H1 (cell line): ENCODE measurements at regions not wholly inside any gene's neighbourhood (a gene's known extent, or its start where the extent isn't known, plus 50 kb on each side); places are given as distances from the start of the nearest gene placed in this dataset.

Source experiments
- CEBPB ChIP-seq: IDR thresholded peaks from 2 replicates; pipeline ENCODE4 v1.6.1; 2012; ENCODE audit warnings: low read depth, low read length
- EGR1 ChIP-seq: IDR thresholded peaks from 2 replicates; pipeline ENCODE4 v1.6.1; 2011; ENCODE audit warnings: low read depth, low read length, borderline replicate concordance
- EP300 ChIP-seq, 2 experiments: IDR thresholded peaks; 1 replicate in 1 of 2; 2 replicates in 1 of 2; pipeline ENCODE4 v1.6.1; 2011 to 2012; ENCODE audit warnings: low read depth in 2 of 2, low read length in 2 of 2, mild to moderate bottlenecking in 2 of 2, borderline replicate concordance in 1 of 2, inconsistent platforms in 1 of 2, moderate library complexity in 1 of 2
- EZH2 ChIP-seq: fragments of 200-600 bp; sonication (generic); IDR thresholded peaks from 2 replicates; pipeline ENCODE4 v1.7.1; 2012; ENCODE audit warnings: low read depth, mild to moderate bottlenecking, moderate library complexity, low read length, inconsistent platforms; ENCODE audit not compliant: severe bottlenecking
- JUND ChIP-seq: IDR thresholded peaks from 2 replicates; pipeline ENCODE4 v1.6.1; 2011; ENCODE audit warnings: mild to moderate bottlenecking, improper control_type of control experiment, low read length
- POLR2A ChIP-seq, 2 experiments: IDR thresholded peaks; 1 replicate in 1 of 2; 2 replicates in 1 of 2; pipeline ENCODE4 v1.6.1; 2011; ENCODE audit warnings: low read depth in 2 of 2, low read length in 2 of 2, mild to moderate bottlenecking in 2 of 2; ENCODE audit errors: control extremely low read depth in 1 of 2
- POLR2AphosphoS5 ChIP-seq: IDR thresholded peaks from 2 replicates; pipeline ENCODE4 v1.6.1; 2011; ENCODE audit warnings: low read depth, low read length
- RFX5 ChIP-seq: IDR thresholded peaks from 2 replicates; pipeline ENCODE4 v1.6.1; 2011; ENCODE audit warnings: low read depth, low read length, improper control_type of control experiment, borderline replicate concordance
- TAF7 ChIP-seq: optimal IDR thresholded peaks from 2 replicates; pipeline ENCODE3; 2011; ENCODE audit warnings: low read depth, mild to moderate bottlenecking, inconsistent platforms, low read length, moderate library complexity, borderline replicate concordance
- TF ChIP-seq, protein P1 (sequence below): IDR thresholded peaks from 2 replicates; pipeline ENCODE4 v1.6.1; 2011; ENCODE audit warnings: low read length, improper control_type of control experiment
- TF ChIP-seq, protein P2 (sequence below), 3 experiments: IDR thresholded peaks; 1 replicate in 2 of 3; 2 replicates in 1 of 3; pipeline versions ENCODE4 v1.5.1 to v1.6.1; 2011; ENCODE audit warnings: low read length in 3 of 3, mild to moderate bottlenecking in 3 of 3, inconsistent platforms in 2 of 3, low read depth in 1 of 3, moderate library complexity in 1 of 3; ENCODE audit not compliant: insufficient read depth in 1 of 3; ENCODE audit errors: control extremely low read depth in 1 of 3
- TF ChIP-seq, protein P3 (sequence below): IDR thresholded peaks from 2 replicates; pipeline ENCODE4 v1.6.1; 2012; ENCODE audit warnings: low read length, inconsistent platforms

DNA sequence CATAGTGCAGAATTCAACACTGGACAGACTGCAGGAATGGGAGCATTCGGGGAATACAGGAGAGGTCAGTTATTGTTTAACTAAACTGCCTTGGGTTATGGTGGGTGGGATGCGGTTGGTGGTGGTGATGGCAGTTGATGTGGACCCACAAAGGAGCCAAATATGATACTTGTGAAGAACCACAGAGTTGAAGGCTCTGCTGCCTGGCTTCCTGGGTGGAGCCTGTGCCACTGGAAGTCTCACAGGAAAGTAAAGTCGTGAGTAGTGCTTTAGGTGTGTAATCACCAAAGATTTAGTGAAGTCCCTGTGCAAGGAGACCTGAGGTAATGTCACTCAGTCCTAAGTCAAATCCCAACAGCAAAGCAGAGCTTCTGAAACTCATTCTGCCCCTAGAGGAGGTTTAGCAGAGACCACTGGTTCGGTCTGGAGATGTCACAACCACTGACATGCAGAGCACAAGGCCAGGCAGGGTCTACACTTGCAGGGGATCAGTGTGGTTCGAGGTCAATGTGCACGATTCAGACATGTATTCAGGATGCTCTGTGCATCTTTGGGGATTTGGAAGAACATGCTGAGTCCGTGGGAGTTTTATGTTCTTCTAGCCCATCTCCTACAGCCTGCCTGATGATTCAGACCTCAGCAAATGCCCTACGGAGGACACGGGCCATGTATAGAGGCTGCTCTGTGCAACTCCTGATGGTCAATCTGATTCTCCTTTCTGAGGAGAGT is 1150.9 kb downstream of the RPIA start:
- no peak for TF ChIP-seq POLR2A (IDR thresholded peaks at IDR 0.05; ENCODE audit: control extremely low read depth in 1 of 2, low read depth in 2 of 2, low read length in 2 of 2)
- TF ChIP-seq CEBPB: no peak
- TF ChIP-seq, protein P1, sequence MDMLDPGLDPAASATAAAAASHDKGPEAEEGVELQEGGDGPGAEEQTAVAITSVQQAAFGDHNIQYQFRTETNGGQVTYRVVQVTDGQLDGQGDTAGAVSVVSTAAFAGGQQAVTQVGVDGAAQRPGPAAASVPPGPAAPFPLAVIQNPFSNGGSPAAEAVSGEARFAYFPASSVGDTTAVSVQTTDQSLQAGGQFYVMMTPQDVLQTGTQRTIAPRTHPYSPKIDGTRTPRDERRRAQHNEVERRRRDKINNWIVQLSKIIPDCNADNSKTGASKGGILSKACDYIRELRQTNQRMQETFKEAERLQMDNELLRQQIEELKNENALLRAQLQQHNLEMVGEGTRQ: no peak
- TF ChIP-seq, protein P2, sequence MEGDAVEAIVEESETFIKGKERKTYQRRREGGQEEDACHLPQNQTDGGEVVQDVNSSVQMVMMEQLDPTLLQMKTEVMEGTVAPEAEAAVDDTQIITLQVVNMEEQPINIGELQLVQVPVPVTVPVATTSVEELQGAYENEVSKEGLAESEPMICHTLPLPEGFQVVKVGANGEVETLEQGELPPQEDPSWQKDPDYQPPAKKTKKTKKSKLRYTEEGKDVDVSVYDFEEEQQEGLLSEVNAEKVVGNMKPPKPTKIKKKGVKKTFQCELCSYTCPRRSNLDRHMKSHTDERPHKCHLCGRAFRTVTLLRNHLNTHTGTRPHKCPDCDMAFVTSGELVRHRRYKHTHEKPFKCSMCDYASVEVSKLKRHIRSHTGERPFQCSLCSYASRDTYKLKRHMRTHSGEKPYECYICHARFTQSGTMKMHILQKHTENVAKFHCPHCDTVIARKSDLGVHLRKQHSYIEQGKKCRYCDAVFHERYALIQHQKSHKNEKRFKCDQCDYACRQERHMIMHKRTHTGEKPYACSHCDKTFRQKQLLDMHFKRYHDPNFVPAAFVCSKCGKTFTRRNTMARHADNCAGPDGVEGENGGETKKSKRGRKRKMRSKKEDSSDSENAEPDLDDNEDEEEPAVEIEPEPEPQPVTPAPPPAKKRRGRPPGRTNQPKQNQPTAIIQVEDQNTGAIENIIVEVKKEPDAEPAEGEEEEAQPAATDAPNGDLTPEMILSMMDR (IDR thresholded peaks at IDR 0.05; ENCODE audit: control extremely low read depth in 1 of 3, insufficient read depth in 1 of 3, low read depth in 1 of 3, low read length in 3 of 3): no peak
- no peak for TF ChIP-seq TAF7
- no peak for TF ChIP-seq EGR1
- TF ChIP-seq, protein P3, sequence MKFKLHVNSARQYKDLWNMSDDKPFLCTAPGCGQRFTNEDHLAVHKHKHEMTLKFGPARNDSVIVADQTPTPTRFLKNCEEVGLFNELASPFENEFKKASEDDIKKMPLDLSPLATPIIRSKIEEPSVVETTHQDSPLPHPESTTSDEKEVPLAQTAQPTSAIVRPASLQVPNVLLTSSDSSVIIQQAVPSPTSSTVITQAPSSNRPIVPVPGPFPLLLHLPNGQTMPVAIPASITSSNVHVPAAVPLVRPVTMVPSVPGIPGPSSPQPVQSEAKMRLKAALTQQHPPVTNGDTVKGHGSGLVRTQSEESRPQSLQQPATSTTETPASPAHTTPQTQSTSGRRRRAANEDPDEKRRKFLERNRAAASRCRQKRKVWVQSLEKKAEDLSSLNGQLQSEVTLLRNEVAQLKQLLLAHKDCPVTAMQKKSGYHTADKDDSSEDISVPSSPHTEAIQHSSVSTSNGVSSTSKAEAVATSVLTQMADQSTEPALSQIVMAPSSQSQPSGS: no peak
- no peak for TF ChIP-seq EP300 (IDR thresholded peaks at IDR 0.05; ENCODE audit: borderline replicate concordance in 1 of 2, low read depth in 2 of 2, low read length in 2 of 2)
- no peak for TF ChIP-seq EZH2
- no peak for TF ChIP-seq RFX5
- no peak for TF ChIP-seq JUND
- no peak for TF ChIP-seq POLR2AphosphoS5
